ENCODE measurements at regions not wholly inside any gene's neighbourhood (a gene's known extent, or its start where the extent isn't known, plus 50 kb on each side); places are given as distances from the start of the nearest gene placed in this dataset.

GRCh38 chr18:10248738-10249137 is 205.7 kb upstream of the APCDD1 start:
- peaks cover 0 to 35% (median 6%) of the 10 kb centered on the region in 9 donors for H3K4me1 ChIP-seq
- H3K36me3 ChIP-seq: no peaks in the 10 kb centered on the region
- WGBS, 2 donors: 97 to 98% methylated on average over 5 of the region's 5 CpGs
- intact Hi-C loops (cut with DNase I): loop anchor here in 3 of 10 donors (5.0 to 10.0 kb wide), 3 partner anchors 196 to 231 kb away; no protein-coding TSS in a partner anchor
- no peak for DNase-seq
- peaks cover 0 to 4% (median 0%) of the 10 kb centered on the region in 7 donors for H3K27me3 ChIP-seq
- ATAC-seq: no peak
- H3K9me3 ChIP-seq: no peaks in the 10 kb centered on the region
- no peak overlapping the region for H3K27ac ChIP-seq
- TF ChIP-seq CTCF (IDR thresholded peaks at IDR 0.05): no peak
- no peak overlapping the region for H3K4me3 ChIP-seq

DNA sequence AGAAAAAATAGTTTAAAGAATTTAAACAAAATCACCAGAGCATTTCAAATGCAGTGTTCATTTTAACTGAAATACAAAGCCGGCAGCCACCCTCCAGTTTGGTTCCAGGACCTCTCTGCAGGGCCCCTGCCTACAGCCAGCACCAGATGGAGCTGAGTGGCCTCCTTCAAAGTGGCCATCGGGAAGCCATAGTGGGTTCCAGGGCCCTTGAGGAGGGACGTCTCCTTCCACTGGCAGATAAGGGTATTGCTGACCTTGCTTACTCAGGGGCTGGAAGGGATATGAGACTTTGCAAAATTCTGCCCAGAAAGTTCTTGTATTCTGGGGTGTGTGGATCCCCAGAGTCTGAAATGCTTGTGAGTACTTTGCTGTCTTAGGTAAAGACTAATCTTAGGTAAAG is 205.2 kb upstream of the APCDD1 start:
- peaks cover 0 to 4% (median 0%) of the 10 kb centered on the region in 7 donors for H3K27me3 ChIP-seq
- ATAC-seq (no peak), DNase-seq (no peak)
- 64 to 65% methylated on average over 3 of the region's 3 CpGs for WGBS, 2 donors
- intact Hi-C loops (cut with DNase I): loop anchor here in 3 of 10 donors (5.0 to 10.0 kb wide), 3 partner anchors 197 to 232 kb away; no protein-coding TSS in a partner anchor
- H3K4me1 ChIP-seq: peaks cover 0 to 35% (median 6%) of the 10 kb centered on the region in 9 donors
- H3K4me3 ChIP-seq: no peak overlapping the region
- no peaks in the 10 kb centered on the region for H3K9me3 ChIP-seq
- no peaks in the 10 kb centered on the region for H3K36me3 ChIP-seq
- peak in 2 of 9 donors; percentile 13 to 17 for TF ChIP-seq CTCF (IDR thresholded peaks at IDR 0.05)
- no peak overlapping the region for H3K27ac ChIP-seq

DNA sequence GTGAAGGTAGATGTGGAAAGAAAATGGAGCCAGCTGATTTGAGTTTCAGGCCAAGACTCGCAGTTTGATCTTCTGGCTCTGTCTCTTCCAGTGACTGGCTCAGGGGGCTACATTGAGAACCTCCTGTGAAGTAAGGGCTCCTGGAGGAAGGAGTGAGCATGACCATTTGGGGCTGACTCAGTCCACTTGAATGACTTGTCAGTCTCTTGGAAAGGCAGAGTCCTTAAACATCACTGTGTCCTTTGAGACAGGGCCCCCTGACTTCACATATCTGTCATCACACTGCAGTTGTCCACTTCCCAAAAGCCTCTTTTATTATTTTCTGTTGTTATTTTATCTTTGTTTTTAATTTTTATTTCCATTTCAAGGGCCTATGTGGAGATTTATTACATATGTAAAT is 204.6 kb upstream of the APCDD1 start:
- TF ChIP-seq CTCF (IDR thresholded peaks at IDR 0.05): no peak
- intact Hi-C loops (cut with DNase I): loop anchor here in 3 of 10 donors (5.0 to 10.0 kb wide), 3 partner anchors 198 to 232 kb away; no protein-coding TSS in a partner anchor
- Histone ChIP-seq H3K4me1 (peaks cover 0 to 35% (median 6%) of the 10 kb centered on the region in 9 donors), H3K4me3 (no peak overlapping the region), H3K27me3 (peaks cover 0 to 4% (median 0%) of the 10 kb centered on the region in 7 donors), H3K27ac (no peak overlapping the region), H3K36me3 (no peaks in the 10 kb centered on the region), H3K9me3 (no peaks in the 10 kb centered on the region)
- WGBS, 2 donors: 31 to 76% methylated on average over 1 of the region's 1 CpG
- ATAC-seq (no peak), DNase-seq (no peak)

- DNase-seq: no peak
- Histone ChIP-seq H3K9me3 (peaks cover 0 to 7% (median 0%) of the 10 kb centered on the region in 11 donors), H3K27me3 (no peaks in the 10 kb centered on the region), H3K36me3 (no peaks in the 10 kb centered on the region), H3K4me1 (peaks cover 0 to 15% (median 2%) of the 10 kb centered on the region in 9 donors), H3K27ac (no peak overlapping the region), H3K4me3 (no peak overlapping the region)
- no peak for ATAC-seq
- no peak for TF ChIP-seq CTCF (IDR thresholded peaks at IDR 0.05)
- WGBS, 2 donors: 93 to 95% methylated on average over 4 of the region's 4 CpGs
- intact Hi-C loops (cut with DNase I): no loop called here
Measured at GRCh38 chr18:10252494-10252893, 201.9 kb upstream of the APCDD1 start.
